Nephron progenitor cell (in vitro differentiated cells): ENCODE measurements at regions not wholly inside any gene's neighbourhood (a gene's known extent, or its start where the extent isn't known, plus 50 kb on each side); places are given as distances from the start of the nearest gene placed in this dataset.
"Not testable (repeated sequence)": the region's sequence is repeated elsewhere in the genome, so short reads cannot be mapped to it uniquely, and the experiment has no call there.

Source experiments
- DNase-seq: peaks from one replicate; pipeline ENCODE4 v3.0.0; 2021
- H3K27ac Mint-ChIP-seq: 2 replicates; pipeline ENCODE4 v1.8.0; 2021; ENCODE audit warnings: mild to moderate bottlenecking, moderate library complexity, mixed read lengths
- H3K27me3 Mint-ChIP-seq: 2 replicates; pipeline ENCODE4 v1.8.0; 2021; ENCODE audit warnings: mild to moderate bottlenecking, low read depth, mixed read lengths; ENCODE audit not compliant: poor library complexity
- H3K36me3 Mint-ChIP-seq: 2 replicates; pipeline ENCODE4 v1.8.0; 2021; ENCODE audit warnings: low read depth, mixed read lengths
- H3K4me1 Mint-ChIP-seq: 2 replicates; pipeline ENCODE4 v1.8.0; 2021; ENCODE audit warnings: mixed read lengths
- H3K4me3 Mint-ChIP-seq: 2 replicates; pipeline ENCODE4 v1.8.0; 2021; ENCODE audit warnings: mild to moderate bottlenecking, moderate library complexity, mixed read lengths
- H3K9me3 Mint-ChIP-seq: 2 replicates; pipeline ENCODE4 v1.8.0; 2021; ENCODE audit warnings: mild to moderate bottlenecking, moderate library complexity, mixed read lengths
- CTCF ChIP-seq: fragments of 200-600 bp; sonication (generic); IDR thresholded peaks from 2 replicates; pipeline ENCODE4 v1.5.0; 2021; ENCODE audit warnings: antibody characterized with exemption

GRCh38 chr14:54010981-54011380, 54.4 kb upstream of the BMP4 start:
- Mint-ChIP-seq H3K4me1 (peaks cover 7% of the 10 kb centered on the region), H3K27me3 (peaks cover 4% of the 10 kb centered on the region), H3K27ac (peak overlapping the region; percentile 9), H3K36me3 (peaks cover under 1% of the 10 kb centered on the region), H3K4me3 (no peak overlapping the region), H3K9me3 (peaks cover 19% of the 10 kb centered on the region)
- no peak for DNase-seq
- TF ChIP-seq CTCF: no peak

- Mint-ChIP-seq H3K4me3 (no peak overlapping the region), H3K4me1 (no peaks in the 10 kb centered on the region), H3K36me3 (peaks cover 18% of the 10 kb centered on the region), H3K9me3 (peaks cover 43% of the 10 kb centered on the region), H3K27me3 (no peaks in the 10 kb centered on the region), H3K27ac (no peak overlapping the region)
- TF ChIP-seq CTCF: no peak
- no peak for DNase-seq
These were observed 66.4 kb upstream of the BMP4 start for GRCh38 chr14:54023027-54023426.

- no peak for TF ChIP-seq CTCF
- Mint-ChIP-seq H3K4me1 (no peaks in the 10 kb centered on the region), H3K27me3 (no peaks in the 10 kb centered on the region), H3K4me3 (no peak overlapping the region), H3K36me3 (peaks cover 13% of the 10 kb centered on the region), H3K9me3 (peaks cover 47% of the 10 kb centered on the region), H3K27ac (no peak overlapping the region)
- DNase-seq: no peak
These were observed 69.0 kb upstream of the BMP4 start for GRCh38 chr14:54025661-54026060.

- Mint-ChIP-seq H3K27ac (no peak overlapping the region), H3K27me3 (no peaks in the 10 kb centered on the region), H3K9me3 (peaks cover 49% of the 10 kb centered on the region), H3K4me1 (no peaks in the 10 kb centered on the region), H3K4me3 (no peak overlapping the region), H3K36me3 (peaks cover 13% of the 10 kb centered on the region)
- no peak for TF ChIP-seq CTCF
- no peak for DNase-seq
These were observed 70.0 kb upstream of the BMP4 start for GRCh38 chr14:54026671-54027070.

GRCh38 chr14:54030996-54031395, 74.4 kb upstream of the BMP4 start:
- H3K27me3 Mint-ChIP-seq, DNase-seq, H3K4me3 Mint-ChIP-seq, H3K4me1 Mint-ChIP-seq, H3K27ac Mint-ChIP-seq: not testable (repeated sequence)
- Mint-ChIP-seq H3K36me3 (peaks cover 25% of the 10 kb centered on the region), H3K9me3 (peaks cover 71% of the 10 kb centered on the region)

- not testable (repeated sequence) for H3K27me3 Mint-ChIP-seq, H3K4me3 Mint-ChIP-seq, DNase-seq, H3K27ac Mint-ChIP-seq, H3K4me1 Mint-ChIP-seq
- Mint-ChIP-seq H3K9me3 (peaks cover 86% of the 10 kb centered on the region), H3K36me3 (peaks cover 28% of the 10 kb centered on the region)
These were observed 76.7 kb upstream of the BMP4 start for GRCh38 chr14:54033285-54033684.

GRCh38 chr14:54038724-54039123, 82.1 kb upstream of the BMP4 start:
- Mint-ChIP-seq H3K36me3 (peaks cover 25% of the 10 kb centered on the region), H3K4me3 (no peak overlapping the region), H3K4me1 (peaks cover 7% of the 10 kb centered on the region), H3K27me3 (peaks cover 2% of the 10 kb centered on the region), H3K27ac (no peak overlapping the region), H3K9me3 (peaks cover 44% of the 10 kb centered on the region)
- no peak for DNase-seq
- no peak for TF ChIP-seq CTCF
